ENCODE measurements at regions not wholly inside any gene's neighbourhood (a gene's known extent, or its start where the extent isn't known, plus 50 kb on each side); places are given as distances from the start of the nearest gene placed in this dataset.
"Not testable (repeated sequence)": the region's sequence is repeated elsewhere in the genome, so short reads cannot be mapped to it uniquely, and the experiment has no call there.

GRCh38 chr1:203993256-203993655 is 79.7 kb upstream of the SOX13 start:
- TF ChIP-seq, protein P1, sequence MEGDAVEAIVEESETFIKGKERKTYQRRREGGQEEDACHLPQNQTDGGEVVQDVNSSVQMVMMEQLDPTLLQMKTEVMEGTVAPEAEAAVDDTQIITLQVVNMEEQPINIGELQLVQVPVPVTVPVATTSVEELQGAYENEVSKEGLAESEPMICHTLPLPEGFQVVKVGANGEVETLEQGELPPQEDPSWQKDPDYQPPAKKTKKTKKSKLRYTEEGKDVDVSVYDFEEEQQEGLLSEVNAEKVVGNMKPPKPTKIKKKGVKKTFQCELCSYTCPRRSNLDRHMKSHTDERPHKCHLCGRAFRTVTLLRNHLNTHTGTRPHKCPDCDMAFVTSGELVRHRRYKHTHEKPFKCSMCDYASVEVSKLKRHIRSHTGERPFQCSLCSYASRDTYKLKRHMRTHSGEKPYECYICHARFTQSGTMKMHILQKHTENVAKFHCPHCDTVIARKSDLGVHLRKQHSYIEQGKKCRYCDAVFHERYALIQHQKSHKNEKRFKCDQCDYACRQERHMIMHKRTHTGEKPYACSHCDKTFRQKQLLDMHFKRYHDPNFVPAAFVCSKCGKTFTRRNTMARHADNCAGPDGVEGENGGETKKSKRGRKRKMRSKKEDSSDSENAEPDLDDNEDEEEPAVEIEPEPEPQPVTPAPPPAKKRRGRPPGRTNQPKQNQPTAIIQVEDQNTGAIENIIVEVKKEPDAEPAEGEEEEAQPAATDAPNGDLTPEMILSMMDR (IDR thresholded peaks at IDR 0.05; ENCODE audit: control insufficient read depth, insufficient read depth, low read depth, low read length, missing control alignments), result no peak
- no peak overlapping the region for H3K4me3 ChIP-seq (ENCODE audit: control insufficient read depth, low read depth, low read length)
- no peak for DNase-seq (ENCODE audit: low read depth)

DNA sequence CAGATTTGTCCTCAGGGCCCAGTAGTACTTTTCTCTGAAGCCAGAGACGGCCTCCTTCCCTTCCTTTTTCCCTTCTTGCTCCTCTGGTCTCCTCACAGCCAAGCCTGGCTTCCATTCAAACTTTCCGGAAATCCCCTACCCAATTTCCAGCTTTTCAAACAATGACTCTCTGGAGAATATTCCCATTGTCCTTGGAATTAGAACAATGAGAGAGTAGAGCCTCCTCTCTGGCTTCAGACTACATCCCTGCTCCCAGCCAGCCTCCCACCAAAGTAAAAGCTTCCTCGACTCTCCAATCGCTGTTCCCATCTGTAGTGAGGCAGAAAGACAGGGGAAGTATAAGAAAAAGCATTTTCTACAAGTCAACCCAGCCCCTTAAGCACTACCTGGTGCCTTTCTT is 77.7 kb upstream of the SOX13 start:
- DNase-seq (ENCODE audit: low read depth), result no peak
- H3K4me3 ChIP-seq (ENCODE audit: control insufficient read depth, low read depth, low read length), result no peak overlapping the region
- TF ChIP-seq, protein P1 (IDR thresholded peaks at IDR 0.05; ENCODE audit: control insufficient read depth, insufficient read depth, low read depth, low read length, missing control alignments), result no peak

GRCh38 chr1:203996126-203996525 is 76.8 kb upstream of the SOX13 start:
- TF ChIP-seq, protein P1 (IDR thresholded peaks at IDR 0.05; ENCODE audit: control insufficient read depth, insufficient read depth, low read depth, low read length, missing control alignments), result no peak
- DNase-seq (ENCODE audit: low read depth), result no peak

DNA sequence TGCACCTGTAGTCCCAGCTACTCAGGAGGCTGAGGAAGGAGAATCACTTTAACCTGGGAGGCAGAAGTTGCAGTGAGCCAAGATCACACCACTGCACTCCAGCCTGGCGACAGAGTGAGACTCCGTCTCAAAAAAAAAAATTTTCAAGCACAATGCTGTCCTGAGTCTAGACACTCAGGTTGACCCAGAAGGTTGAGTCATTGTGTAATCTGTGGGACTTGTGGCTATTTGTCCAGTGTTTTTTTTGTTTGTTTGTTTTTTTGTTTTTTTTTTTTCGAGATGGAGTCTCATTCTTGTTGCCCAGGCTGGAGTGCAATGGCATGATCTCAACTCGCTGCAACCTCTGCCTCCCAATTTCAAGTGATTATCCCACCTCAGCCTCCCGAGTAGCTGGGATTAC is 74.3 kb upstream of the SOX13 start:
- H3K4me3 ChIP-seq (ENCODE audit: control insufficient read depth, low read depth, low read length); DNase-seq (ENCODE audit: low read depth): not testable (repeated sequence)

More at GRCh38 chr1:203996126-203996525, 76.8 kb upstream of the SOX13 start:
- H3K4me3 ChIP-seq (ENCODE audit: control insufficient read depth, low read depth, low read length), result no peak overlapping the region

GRCh38 chr1:203999618-204000017 is 73.3 kb upstream of the SOX13 start:
- H3K4me3 ChIP-seq (ENCODE audit: control insufficient read depth, low read depth, low read length), result no peak overlapping the region
- DNase-seq (ENCODE audit: low read depth), result no peak
- TF ChIP-seq, protein P1 (IDR thresholded peaks at IDR 0.05; ENCODE audit: control insufficient read depth, insufficient read depth, low read depth, low read length, missing control alignments), result no peak

- TF ChIP-seq, protein P1 (IDR thresholded peaks at IDR 0.05; ENCODE audit: control insufficient read depth, insufficient read depth, low read depth, low read length, missing control alignments), result no peak
- H3K4me3 ChIP-seq (ENCODE audit: control insufficient read depth, low read depth, low read length), result no peak overlapping the region
- no peak for DNase-seq (ENCODE audit: low read depth)
Observed at GRCh38 chr1:204001166-204001901, 71.6 kb upstream of the SOX13 start.

- no peak overlapping the region for H3K4me3 ChIP-seq (ENCODE audit: control insufficient read depth, low read depth, low read length)
- TF ChIP-seq, protein P1 (IDR thresholded peaks at IDR 0.05; ENCODE audit: control insufficient read depth, insufficient read depth, low read depth, low read length, missing control alignments), result no peak
- no peak for DNase-seq (ENCODE audit: low read depth)
Observed at GRCh38 chr1:204002614-204003013, 70.3 kb upstream of the SOX13 start.
